ENCODE measurements at regions not wholly inside any gene's neighbourhood (a gene's known extent, or its start where the extent isn't known, plus 50 kb on each side); places are given as distances from the start of the nearest gene placed in this dataset.

DNA sequence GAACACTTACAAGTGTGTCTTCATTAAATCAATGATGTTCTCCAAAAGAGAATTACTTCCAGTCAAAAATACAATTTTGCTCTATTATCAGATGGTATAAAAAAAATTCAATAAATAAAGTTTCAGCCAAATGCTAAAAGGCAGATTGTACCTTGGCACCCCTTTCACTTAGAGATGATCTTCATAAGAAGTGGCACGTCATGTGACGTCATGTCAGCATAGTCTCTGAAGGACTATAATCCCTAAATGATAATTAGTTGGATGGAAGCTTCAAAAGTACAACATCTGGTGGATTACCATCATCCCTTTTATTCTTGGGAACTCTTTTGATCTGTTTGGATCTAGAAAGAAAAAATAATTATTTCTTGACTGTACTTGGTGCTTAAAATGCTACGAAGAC lies 335.5 kb upstream of the EDNRB start:
- TF ChIP-seq JUN (IDR thresholded peaks at IDR 0.05; ENCODE audit: borderline replicate concordance, insufficient read depth, insufficient read length, low read depth) (no peak), EZH2 (IDR thresholded peaks at IDR 0.05; ENCODE audit: borderline replicate concordance, low read depth, low read length, severe bottlenecking) (no peak)
- TF ChIP-seq, protein P1, sequence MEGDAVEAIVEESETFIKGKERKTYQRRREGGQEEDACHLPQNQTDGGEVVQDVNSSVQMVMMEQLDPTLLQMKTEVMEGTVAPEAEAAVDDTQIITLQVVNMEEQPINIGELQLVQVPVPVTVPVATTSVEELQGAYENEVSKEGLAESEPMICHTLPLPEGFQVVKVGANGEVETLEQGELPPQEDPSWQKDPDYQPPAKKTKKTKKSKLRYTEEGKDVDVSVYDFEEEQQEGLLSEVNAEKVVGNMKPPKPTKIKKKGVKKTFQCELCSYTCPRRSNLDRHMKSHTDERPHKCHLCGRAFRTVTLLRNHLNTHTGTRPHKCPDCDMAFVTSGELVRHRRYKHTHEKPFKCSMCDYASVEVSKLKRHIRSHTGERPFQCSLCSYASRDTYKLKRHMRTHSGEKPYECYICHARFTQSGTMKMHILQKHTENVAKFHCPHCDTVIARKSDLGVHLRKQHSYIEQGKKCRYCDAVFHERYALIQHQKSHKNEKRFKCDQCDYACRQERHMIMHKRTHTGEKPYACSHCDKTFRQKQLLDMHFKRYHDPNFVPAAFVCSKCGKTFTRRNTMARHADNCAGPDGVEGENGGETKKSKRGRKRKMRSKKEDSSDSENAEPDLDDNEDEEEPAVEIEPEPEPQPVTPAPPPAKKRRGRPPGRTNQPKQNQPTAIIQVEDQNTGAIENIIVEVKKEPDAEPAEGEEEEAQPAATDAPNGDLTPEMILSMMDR (IDR thresholded peaks at IDR 0.05; ENCODE audit: extremely low read depth in 1 of 2, insufficient read depth in 1 of 2, low read depth in 1 of 2, low read length in 2 of 2): no peak
